GM18861 (cell line): ENCODE measurements at regions not wholly inside any gene's neighbourhood (a gene's known extent, or its start where the extent isn't known, plus 50 kb on each side); places are given as distances from the start of the nearest gene placed in this dataset.
A peak's percentile ranks its signal among the peaks of the same experiment; 100 is the strongest.

Experiments
- ATAC-seq: cut with Tn5 transposase; IDR thresholded peaks from one replicate; pipeline ENCODE4 v1.9.1; 2021; ENCODE audit not compliant: unreplicated experiment

GRCh38 chr18:43570593-43570992, 293.3 kb upstream of the SYT4 start:
- ATAC-seq: no peak

GRCh38 chr18:43571078-43571689, 293.9 kb upstream of the SYT4 start:
- no peak for ATAC-seq

- no peak for ATAC-seq
Observed at GRCh38 chr18:43572163-43572562, 294.9 kb upstream of the SYT4 start.

DNA sequence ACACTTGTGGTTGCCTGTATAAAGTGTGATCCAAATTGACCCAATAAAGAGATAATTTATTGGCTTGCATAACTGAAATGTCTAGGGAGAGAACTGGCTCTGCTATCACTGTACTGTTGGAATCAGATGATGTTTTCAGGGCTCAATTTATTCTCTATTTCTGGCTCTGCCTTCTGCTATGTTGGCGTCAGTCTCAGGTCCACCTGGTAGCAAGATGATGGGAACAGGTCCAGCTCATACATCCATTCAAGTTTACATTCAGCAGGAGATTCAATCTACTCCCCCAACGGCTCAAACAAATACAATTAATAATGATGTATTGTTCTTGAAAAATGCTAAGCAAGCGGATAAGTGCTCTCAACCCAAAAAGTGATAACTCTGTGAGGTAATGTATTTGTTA, 297.7 kb upstream of the SYT4 start:
- no peak for ATAC-seq

DNA sequence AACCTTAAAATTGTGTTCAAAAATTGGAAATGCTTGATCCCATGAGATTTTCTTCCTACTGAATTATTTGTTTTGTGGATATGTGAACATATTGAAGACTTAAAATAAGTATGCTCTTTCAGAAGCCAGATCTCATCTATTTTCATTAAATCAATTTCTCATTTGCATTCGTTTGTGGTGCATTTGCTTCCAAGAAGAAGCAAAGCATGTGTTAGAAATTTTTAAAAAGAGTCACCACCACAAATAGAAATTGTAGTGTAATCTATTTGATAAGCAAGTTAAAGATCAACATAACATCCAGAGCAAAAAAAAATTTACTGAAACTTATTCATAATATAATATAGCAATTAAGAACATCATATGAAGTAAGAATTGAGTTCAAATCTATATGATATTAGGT, 300.9 kb upstream of the SYT4 start:
- no peak for ATAC-seq

GRCh38 chr18:43578706-43579105, 301.4 kb upstream of the SYT4 start:
- no peak for ATAC-seq

DNA sequence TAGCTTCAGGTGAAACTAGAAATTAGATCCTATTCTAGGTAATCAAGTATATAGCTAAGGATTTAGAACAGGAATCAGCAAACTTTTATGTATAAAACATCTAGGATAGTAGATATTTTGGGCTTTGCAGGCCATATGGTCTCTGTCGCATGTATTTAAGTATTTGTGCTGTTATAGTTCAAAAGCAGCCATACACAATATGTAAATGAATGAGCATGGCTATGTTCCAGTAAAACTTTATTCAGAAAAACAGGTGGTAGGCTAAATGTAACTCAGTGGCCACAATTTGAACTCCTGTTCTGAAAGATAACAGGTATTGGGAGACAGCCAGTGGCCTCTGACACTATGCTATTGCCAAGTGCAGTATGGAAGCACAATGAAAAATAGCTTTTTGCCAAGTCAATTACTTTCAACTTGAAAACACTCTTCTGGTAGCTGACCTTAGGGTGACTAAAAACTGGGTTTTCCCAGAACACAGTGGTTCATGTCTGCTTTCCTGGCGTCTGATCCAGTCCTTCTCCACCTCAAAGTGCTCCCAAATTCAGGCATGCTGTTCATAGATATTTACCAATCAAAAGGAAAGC, 304.7 kb upstream of the SYT4 start:
- ATAC-seq: no peak

DNA sequence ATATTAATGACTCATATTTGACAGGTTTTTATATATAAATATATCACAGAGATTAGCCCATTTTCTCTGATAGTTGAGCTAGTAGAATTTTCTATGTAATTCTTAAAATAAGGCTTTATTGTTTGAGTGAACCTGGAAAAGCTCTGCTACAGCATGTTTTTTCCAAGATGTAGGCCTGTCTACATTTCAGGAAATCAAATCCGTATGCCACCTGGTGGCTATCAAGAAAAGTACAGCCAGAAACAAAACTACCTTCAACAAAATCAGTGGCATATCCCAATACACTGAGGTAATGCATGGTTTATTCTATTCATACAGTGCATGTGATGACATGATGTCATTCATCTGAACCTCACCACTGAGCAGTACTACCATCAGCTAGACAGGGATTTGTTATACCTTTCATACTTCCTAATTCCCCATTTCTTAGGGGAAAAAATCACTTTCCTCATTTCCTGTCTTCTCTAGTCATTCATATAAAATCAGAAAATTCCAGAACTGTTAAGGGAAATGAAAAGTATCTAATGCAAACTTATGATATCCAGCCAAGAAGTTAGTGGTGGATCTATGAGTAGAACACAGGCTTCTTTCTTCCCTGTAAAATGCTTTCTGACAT, 310.4 kb upstream of the SYT4 start:
- ATAC-seq: peak; percentile 78

DNA sequence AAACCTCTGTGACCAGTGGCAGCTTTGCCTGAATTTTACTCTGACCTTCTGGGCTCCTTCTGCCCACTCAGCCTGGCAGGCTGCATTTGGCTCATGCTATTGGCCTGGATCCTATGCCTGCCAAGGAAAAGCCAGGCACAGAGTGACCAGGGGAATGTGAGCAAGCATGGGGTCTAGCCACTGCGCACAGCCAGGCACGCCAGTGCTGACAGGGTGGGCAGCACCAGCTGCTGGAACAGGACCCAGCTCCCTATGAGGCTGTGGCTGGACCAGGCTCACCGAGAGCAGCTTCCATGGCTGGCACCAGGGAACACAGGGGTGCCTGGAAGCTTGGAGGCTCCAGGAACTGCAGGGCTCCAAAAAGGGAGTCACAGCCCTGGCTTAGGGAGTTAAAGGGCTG, 311.5 kb upstream of the SYT4 start:
- ATAC-seq: no peak

DNA sequence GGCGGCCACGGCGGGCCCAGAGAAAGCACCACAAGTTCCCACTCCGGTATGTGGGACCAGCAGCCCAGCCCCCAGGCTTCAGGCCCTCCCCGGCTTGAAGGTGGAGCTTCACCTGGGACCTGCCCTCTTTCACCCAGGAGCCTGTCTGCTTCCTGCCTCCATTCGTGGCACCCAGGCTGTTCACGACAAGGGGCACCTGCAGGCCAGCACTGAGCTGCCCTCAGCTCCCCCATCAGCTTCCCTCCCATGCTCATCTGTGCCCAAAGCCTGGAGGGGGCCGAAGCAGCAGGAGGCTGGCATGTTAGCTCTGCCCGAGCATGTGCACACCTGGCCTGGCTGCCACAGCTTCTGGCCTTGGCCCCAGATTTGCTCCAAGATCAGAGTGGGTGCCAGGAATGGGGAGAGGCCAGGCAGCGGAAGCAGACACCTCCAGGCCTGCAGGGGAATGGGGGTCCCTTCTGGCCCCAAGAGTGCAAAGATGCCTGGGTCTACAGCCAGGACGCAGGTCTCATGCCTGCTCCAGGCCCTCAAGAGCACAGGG, 312.4 kb upstream of the SYT4 start:
- ATAC-seq: no peak

- no peak for ATAC-seq
Observed at GRCh38 chr18:43590182-43590903, 313.1 kb upstream of the SYT4 start.

DNA sequence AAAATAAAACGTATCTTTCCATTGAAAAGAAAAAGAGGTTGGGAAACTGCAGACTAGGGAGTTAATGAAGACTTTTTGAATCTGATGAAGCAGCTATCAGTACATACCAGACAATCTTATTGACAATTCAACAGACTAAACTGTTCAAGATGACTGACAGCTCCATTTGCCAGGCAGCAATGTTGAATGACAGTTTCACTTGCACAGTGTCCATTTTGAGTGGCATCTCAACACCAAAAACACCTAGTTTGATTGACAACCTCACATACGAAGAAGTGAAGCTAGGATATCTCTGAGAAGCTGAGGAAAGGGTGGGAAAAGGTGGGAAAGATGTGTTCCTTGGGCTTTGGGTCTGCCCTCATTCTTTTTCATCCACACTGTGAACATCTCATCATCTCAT, 315.0 kb upstream of the SYT4 start:
- no peak for ATAC-seq

GRCh38 chr18:43596105-43596712, 318.9 kb upstream of the SYT4 start:
- ATAC-seq: peak; percentile 82

DNA sequence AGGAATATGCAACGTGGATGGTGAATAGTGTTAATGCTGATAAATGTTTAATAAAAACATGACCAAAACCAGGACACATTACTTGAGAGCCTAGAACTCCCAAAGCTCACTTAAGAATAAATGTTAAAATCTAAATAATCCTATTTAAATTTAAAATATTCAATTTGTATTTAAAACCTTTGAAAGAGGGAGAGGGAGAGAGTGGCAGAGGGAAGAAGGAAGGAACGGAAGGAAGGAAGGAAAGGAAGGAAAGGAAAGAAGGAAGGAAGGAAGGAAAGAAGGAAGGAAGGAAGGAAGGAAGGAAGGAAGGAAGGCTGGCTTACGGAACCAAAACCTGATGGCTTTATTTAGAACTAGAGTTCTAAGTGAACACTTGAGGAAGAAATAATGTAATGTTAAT, 324.1 kb upstream of the SYT4 start:
- ATAC-seq: no peak

GRCh38 chr18:43605224-43605623, 327.9 kb upstream of the SYT4 start:
- no peak for ATAC-seq

- no peak for ATAC-seq
Observed at GRCh38 chr18:43606795-43607194, 329.5 kb upstream of the SYT4 start.

DNA sequence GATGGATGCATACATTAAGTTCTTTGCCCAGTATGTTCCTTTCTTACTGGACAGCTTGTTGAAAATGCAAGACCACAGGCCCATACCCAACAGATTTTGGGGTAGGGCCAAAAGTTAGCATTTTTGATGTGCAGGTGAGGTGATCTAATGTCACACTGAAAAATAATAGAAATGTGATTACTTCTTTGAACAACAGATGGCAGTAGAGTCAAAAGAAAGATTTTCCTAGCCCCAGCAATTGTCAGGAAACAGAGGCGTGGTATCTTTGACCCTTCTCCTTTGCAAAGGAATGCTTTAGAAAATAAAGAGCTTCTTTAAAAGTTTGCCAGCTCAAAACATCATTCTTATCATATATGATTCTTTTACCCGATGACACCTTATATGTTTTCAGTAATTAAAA, 343.6 kb upstream of the SYT4 start:
- ATAC-seq: peak; percentile 79

DNA sequence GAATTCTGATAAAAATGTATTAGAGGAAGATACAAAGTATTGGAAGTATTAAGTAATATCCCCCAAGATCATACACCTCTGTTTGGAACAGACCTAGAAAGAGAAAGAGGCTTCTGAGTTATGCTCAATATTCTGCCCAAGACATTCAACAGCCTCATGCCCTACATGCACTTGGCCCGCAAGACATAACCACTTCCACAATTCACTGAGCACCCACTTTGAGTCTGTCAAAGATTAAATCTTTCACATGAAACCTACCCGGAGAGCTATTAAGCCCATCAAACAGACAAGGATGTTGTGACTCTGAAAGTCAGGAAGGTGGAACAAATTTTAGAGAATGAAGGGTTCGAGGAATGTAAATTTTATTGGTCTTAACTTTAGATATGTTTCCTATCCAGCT, 344.7 kb upstream of the SYT4 start:
- ATAC-seq: no peak

DNA sequence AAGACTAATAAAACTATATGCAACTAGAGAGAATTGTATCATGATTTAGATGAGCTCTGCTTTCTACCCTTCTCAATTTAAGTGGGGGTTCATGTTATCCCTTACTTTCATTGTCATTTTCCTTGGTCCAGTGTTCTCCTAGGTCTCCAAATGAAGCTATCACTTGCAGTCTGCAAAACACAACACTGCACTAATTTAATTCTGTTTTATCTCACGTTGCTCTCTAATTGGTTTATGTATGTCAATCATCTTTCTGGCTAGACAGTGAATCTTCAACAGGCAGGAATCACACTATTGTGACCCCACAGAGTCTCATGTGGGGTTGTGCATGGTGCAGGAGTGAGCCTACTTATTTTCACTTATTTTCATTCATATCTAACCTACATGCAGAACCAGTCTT, 348.3 kb upstream of the SYT4 start:
- no peak for ATAC-seq

DNA sequence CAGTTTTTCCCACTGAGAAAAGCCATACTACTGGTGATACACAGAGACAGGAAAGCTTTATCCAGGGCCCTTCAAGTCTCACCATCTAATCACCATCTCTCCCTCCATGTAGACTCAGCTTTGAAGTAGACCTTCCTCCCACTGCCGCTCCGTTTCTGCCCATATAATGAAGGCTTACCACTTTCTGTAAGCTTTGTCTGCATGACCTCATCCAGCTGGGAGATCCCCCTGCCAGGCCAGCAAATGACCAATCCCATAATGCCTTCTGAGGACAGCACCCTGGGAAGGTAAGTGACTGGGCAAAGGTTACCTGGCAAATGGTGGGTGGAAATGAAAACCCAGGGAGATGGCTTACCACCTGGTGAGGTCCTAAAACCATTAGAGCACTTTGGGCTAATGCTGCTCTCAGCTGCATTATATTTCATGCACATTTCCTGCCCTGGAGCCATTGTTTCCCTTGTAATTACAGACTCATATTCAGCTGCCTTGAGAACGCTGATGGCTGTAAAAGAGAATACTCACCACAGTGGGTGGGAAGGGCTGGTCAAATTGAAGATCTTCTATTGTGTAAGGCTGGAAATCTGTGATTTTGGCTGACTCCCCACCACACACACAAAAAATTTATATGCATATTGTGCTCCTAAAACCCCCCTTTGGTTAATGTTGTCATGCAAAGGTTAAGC, 350.7 kb upstream of the SYT4 start:
- ATAC-seq: no peak

GRCh38 chr18:43634994-43635393, 357.7 kb upstream of the SYT4 start:
- no peak for ATAC-seq
